Lung (tissue), 11 donors: ENCODE measurements at regions not wholly inside any gene's neighbourhood (a gene's known extent, or its start where the extent isn't known, plus 50 kb on each side); places are given as distances from the start of the nearest gene placed in this dataset.
A peak's percentile ranks its signal among the peaks of the same experiment; 100 is the strongest.
"Not testable (repeated sequence)": the region's sequence is repeated elsewhere in the genome, so short reads cannot be mapped to it uniquely, and the experiment has no call there.

Source experiments
- ATAC-seq: fragments of 200-7000 bp; cut with Tn5 transposase; one replicate; pipeline ENCODE4 v1.9.1; 2020; ENCODE audit warnings: moderate number of reproducible peaks; ENCODE audit not compliant: insufficient read depth, low FRiP score
- DNase-seq, 3 donors: peaks; one replicate each; pipeline ENCODE4 v3.0.0-alpha.2; 2013 to 2017
- H3K27ac ChIP-seq, 2 donors: one replicate each; pipeline ENCODE4 v1.5.1; 2013; ENCODE audit warnings: mild to moderate bottlenecking in 2 of 2, moderate library complexity in 2 of 2, control low read depth in 1 of 2, inconsistent platforms in 1 of 2, low read depth in 1 of 2, low read length in 1 of 2
- H3K27me3 ChIP-seq, 3 donors: one replicate each; pipeline ENCODE4 v1.5.1; 2013; ENCODE audit warnings: low read length in 2 of 3; ENCODE audit not compliant: control insufficient read depth in 3 of 3, insufficient read depth in 3 of 3
- H3K36me3 ChIP-seq, 4 donors: one replicate each; pipeline ENCODE4 v1.5.1; 2013; ENCODE audit warnings: low read length in 4 of 4, mild to moderate bottlenecking in 1 of 4, moderate library complexity in 1 of 4; ENCODE audit not compliant: control insufficient read depth in 4 of 4, insufficient read depth in 4 of 4
- H3K4me1 ChIP-seq, 5 donors: one replicate each; pipeline ENCODE4 v1.5.1; 2013; ENCODE audit warnings: low read length in 5 of 5, mild to moderate bottlenecking in 2 of 5, moderate library complexity in 1 of 5; ENCODE audit not compliant: control insufficient read depth in 5 of 5, insufficient read depth in 5 of 5
- H3K4me3 ChIP-seq: one replicate; pipeline ENCODE4 v1.5.1; 2013; ENCODE audit warnings: mild to moderate bottlenecking, control low read depth, moderate library complexity
- H3K9ac ChIP-seq, 2 donors: one replicate each; pipeline ENCODE4 v1.5.1; 2013; ENCODE audit warnings: low read length in 2 of 2, control low read depth in 1 of 2; ENCODE audit not compliant: insufficient read depth in 1 of 2
- H3K9me3 ChIP-seq, 4 donors: one replicate each; pipeline ENCODE4 v1.5.1; 2013; ENCODE audit warnings: low read length in 3 of 4, mild to moderate bottlenecking in 1 of 4, moderate library complexity in 1 of 4; ENCODE audit not compliant: control insufficient read depth in 4 of 4, insufficient read depth in 3 of 4
- CTCF ChIP-seq: IDR thresholded peaks from 2 replicates; pipeline ENCODE4 v1.5.1; 2012; ENCODE audit warnings: mild to moderate bottlenecking; ENCODE audit errors: control extremely low read depth, extremely low read depth
- WGBS, 2 donors: extraction: QIAGEN DNeasy Blood & Tissue Kit; methylation state at CpG; one replicate each; pipeline ENCODE4 v1.1.7; 2013; 5-methylcytosine and 5-hydroxymethylcytosine counted together
- donor health status: control.
- donor health status: control.
- donor health status: Bipolar disorder and iron deficiency.
- donor health status: healthy.
- donor health status: DM: yes; HTN: yes; CAD: no.

GRCh38 chr16:82271636-82272035 lies 101.6 kb upstream of the MPHOSPH6 start:
- WGBS, 2 donors = 72 to 80% methylated on average over 1 of the region's 1 CpG
- Histone ChIP-seq H3K4me3 (no peak overlapping the region), H3K36me3 (no peaks in the 10 kb centered on the region), H3K27ac (no peak overlapping the region), H3K9ac (no peak overlapping the region), H3K27me3 (no peaks in the 10 kb centered on the region), H3K4me1 (no peaks in the 10 kb centered on the region), H3K9me3 (peaks cover 0 to 1% (median 0%) of the 10 kb centered on the region in 4 donors)
- no peak for TF ChIP-seq CTCF
- ATAC-seq (no peak), DNase-seq (no peak)

GRCh38 chr16:82267675-82268074 lies 97.7 kb upstream of the MPHOSPH6 start:
- not testable (repeated sequence) for H3K27ac ChIP-seq, H3K9ac ChIP-seq, ATAC-seq, H3K27me3 ChIP-seq, H3K4me3 ChIP-seq, H3K9me3 ChIP-seq, DNase-seq, H3K36me3 ChIP-seq, H3K4me1 ChIP-seq
- WGBS, 2 donors = 10 to 40% methylated on average over 1 of the region's 1 CpG

GRCh38 chr16:82265809-82266208 lies 95.8 kb upstream of the MPHOSPH6 start:
- 68 to 75% methylated on average over 2 of the region's 2 CpGs for WGBS, 2 donors
- no peak for TF ChIP-seq CTCF
- ATAC-seq = no peak

GRCh38 chr16:82264756-82265155 lies 94.7 kb upstream of the MPHOSPH6 start:
- no peak overlapping the region for H3K9ac ChIP-seq
- H3K9me3 ChIP-seq = no peaks in the 10 kb centered on the region
- no peaks in the 10 kb centered on the region for H3K36me3 ChIP-seq
- H3K4me1 ChIP-seq = peaks cover 0 to 4% (median 0%) of the 10 kb centered on the region in 5 donors
- H3K27me3 ChIP-seq = no peaks in the 10 kb centered on the region
- WGBS, 2 donors = 51 to 64% methylated on average over 7 of the region's 7 CpGs
- no peak for ATAC-seq
- H3K4me3 ChIP-seq = no peak overlapping the region
- TF ChIP-seq CTCF = no peak
- peak in 1 of 3 donors; percentile 22 for DNase-seq
- no peak overlapping the region for H3K27ac ChIP-seq

More at GRCh38 chr16:82265809-82266208, 95.8 kb upstream of the MPHOSPH6 start:
- H3K4me1 ChIP-seq = peaks cover 0 to 4% (median 0%) of the 10 kb centered on the region in 5 donors
- no peak for DNase-seq
- H3K9ac ChIP-seq = no peak overlapping the region
- H3K27me3 ChIP-seq = no peaks in the 10 kb centered on the region
- no peaks in the 10 kb centered on the region for H3K36me3 ChIP-seq
- no peaks in the 10 kb centered on the region for H3K9me3 ChIP-seq
- H3K27ac ChIP-seq = no peak overlapping the region
- no peak overlapping the region for H3K4me3 ChIP-seq
